ENCODE measurements at regions not wholly inside any gene's neighbourhood (a gene's known extent, or its start where the extent isn't known, plus 50 kb on each side); places are given as distances from the start of the nearest gene placed in this dataset.
"Not testable (repeated sequence)": the region's sequence is repeated elsewhere in the genome, so short reads cannot be mapped to it uniquely, and the experiment has no call there.

DNA sequence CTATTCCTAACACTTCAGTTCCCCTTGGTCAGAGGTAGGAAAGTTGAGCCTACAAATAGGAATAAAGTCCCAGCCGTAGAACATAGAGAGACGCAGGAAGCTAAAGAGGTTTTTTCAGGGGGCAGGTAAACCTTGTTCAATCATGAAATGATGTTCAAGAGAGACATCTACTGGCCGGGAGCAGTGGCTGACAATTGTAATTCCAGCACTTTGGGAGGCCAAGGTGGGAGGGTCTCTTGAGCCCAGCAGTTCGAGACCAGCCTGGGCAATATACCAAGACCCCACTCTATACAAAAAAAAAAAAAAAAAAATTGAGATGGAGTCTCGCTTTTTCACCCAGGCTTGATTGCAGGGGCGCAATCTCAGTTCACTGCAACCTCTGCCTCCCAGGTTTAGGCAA, 66.7 kb upstream of the DNAJC10 start:
- H3K18ac ChIP-seq (ENCODE audit: low read length): no peak overlapping the region
- H4K8ac ChIP-seq (ENCODE audit: low read depth, low read length): no peak overlapping the region
- no peak overlapping the region for H3K27ac ChIP-seq (ENCODE audit: low read depth, low read length)
- no peak overlapping the region for H3K9ac ChIP-seq (ENCODE audit: low read length)
- no peak overlapping the region for H2BK5ac ChIP-seq (ENCODE audit: low read length)
- H3K56ac ChIP-seq (ENCODE audit: low read length): no peak overlapping the region
- H3K4ac ChIP-seq (ENCODE audit: low read depth, low read length): no peak overlapping the region
- no peaks in the 10 kb centered on the region for H3K4me1 ChIP-seq (ENCODE audit: control insufficient read depth, low read depth, low read length)
- no peaks in the 10 kb centered on the region for H3K27me3 ChIP-seq (ENCODE audit: insufficient read depth, low read length, poor library complexity)
- H3K4me2 ChIP-seq (ENCODE audit: low read length): no peak overlapping the region
- no peak overlapping the region for H3K4me3 ChIP-seq (ENCODE audit: low read length)
- H3K79me2 ChIP-seq (ENCODE audit: control insufficient read depth, insufficient read depth, low read length): no peaks in the 10 kb centered on the region
- no peaks in the 10 kb centered on the region for H3K36me3 ChIP-seq (ENCODE audit: control insufficient read depth, insufficient read depth, low read length)
- no peak overlapping the region for H2AK5ac ChIP-seq (ENCODE audit: low read length)
- H2BK15ac ChIP-seq (replicated peaks; ENCODE audit: low read depth): no peak overlapping the region
- no peak overlapping the region for H4K5ac ChIP-seq (ENCODE audit: low read length)
- no CpG with 5 or more reads among the region's 6 CpGs for WGBS (ENCODE audit: extremely low coverage, insufficient coverage, low lambda C conversion rate)
- H2BK120ac ChIP-seq (ENCODE audit: low read depth, low read length): no peak overlapping the region
- H3K79me1 ChIP-seq (ENCODE audit: low read length): no peaks in the 10 kb centered on the region
- DNase-seq: peak; percentile 78
- H3K23ac ChIP-seq (ENCODE audit: low read length): no peak overlapping the region

DNA sequence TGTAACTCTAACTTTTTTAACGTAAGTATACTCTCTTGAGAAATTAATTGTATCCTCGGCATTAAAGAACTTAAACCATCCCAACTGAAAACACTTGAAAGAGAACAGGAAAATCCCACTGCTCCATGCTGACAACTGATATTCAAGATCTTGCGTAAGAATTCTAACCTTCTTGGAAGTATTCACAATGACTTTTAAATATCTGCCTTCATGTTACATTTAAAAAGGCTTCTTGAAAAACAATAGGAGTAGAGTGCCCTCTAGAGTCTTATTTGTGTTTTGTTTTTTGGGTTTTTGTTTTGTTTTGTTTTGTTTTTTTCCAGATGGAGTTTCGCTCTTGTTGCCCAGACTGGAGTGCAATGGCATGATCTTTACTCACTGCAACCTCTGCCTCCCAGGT, 65.4 kb upstream of the DNAJC10 start:
- Histone ChIP-seq H3K9ac (ENCODE audit: low read length) (no peak overlapping the region), H4K5ac (ENCODE audit: low read length) (no peak overlapping the region), H3K27ac (ENCODE audit: low read depth, low read length) (no peak overlapping the region), H3K27me3 (ENCODE audit: insufficient read depth, low read length, poor library complexity) (no peaks in the 10 kb centered on the region), H3K18ac (ENCODE audit: low read length) (no peak overlapping the region), H3K4ac (ENCODE audit: low read depth, low read length) (no peak overlapping the region), H3K79me1 (ENCODE audit: low read length) (no peaks in the 10 kb centered on the region), H2BK15ac (replicated peaks; ENCODE audit: low read depth) (no peak overlapping the region), H2AK5ac (ENCODE audit: low read length) (no peak overlapping the region), H2BK5ac (ENCODE audit: low read length) (no peak overlapping the region), H2BK120ac (ENCODE audit: low read depth, low read length) (no peak overlapping the region), H3K4me2 (ENCODE audit: low read length) (no peak overlapping the region), H3K56ac (ENCODE audit: low read length) (no peak overlapping the region), H3K79me2 (ENCODE audit: control insufficient read depth, insufficient read depth, low read length) (no peaks in the 10 kb centered on the region), H3K4me1 (ENCODE audit: control insufficient read depth, low read depth, low read length) (no peaks in the 10 kb centered on the region), H3K36me3 (ENCODE audit: control insufficient read depth, insufficient read depth, low read length) (no peaks in the 10 kb centered on the region), H3K23ac (ENCODE audit: low read length) (no peak overlapping the region), H3K4me3 (ENCODE audit: low read length) (no peak overlapping the region), H4K8ac (ENCODE audit: low read depth, low read length) (no peak overlapping the region)
- WGBS (ENCODE audit: extremely low coverage, insufficient coverage, low lambda C conversion rate): no CpG with 5 or more reads among the region's 4 CpGs
- peak; percentile 52 for DNase-seq

DNA sequence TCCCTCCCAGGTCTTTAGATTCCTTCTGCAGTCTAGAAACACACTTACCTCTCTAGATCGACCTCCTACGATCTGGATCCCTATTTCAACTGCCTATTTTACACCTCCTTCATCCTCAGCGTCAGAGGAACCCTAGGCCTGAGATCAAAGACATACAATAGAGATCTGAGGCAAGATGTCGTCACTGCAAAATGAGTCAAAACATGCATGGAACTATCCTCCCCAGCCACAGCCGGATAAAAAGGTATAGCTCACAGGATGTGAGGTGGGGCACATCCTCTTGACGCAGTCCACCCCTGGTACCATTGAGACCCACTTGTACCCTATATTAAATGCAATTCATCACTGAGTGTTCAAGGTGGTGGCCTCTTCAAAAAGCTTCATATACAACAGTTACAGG, 63.7 kb upstream of the DNAJC10 start:
- Histone ChIP-seq H3K36me3 (ENCODE audit: control insufficient read depth, insufficient read depth, low read length) (no peaks in the 10 kb centered on the region), H3K9ac (ENCODE audit: low read length) (no peak overlapping the region), H3K4me2 (ENCODE audit: low read length) (no peak overlapping the region), H3K27me3 (ENCODE audit: insufficient read depth, low read length, poor library complexity) (no peaks in the 10 kb centered on the region), H2AK5ac (ENCODE audit: low read length) (no peak overlapping the region), H3K4me3 (ENCODE audit: low read length) (no peak overlapping the region), H3K79me1 (ENCODE audit: low read length) (no peaks in the 10 kb centered on the region), H3K56ac (ENCODE audit: low read length) (no peak overlapping the region), H3K4me1 (ENCODE audit: control insufficient read depth, low read depth, low read length) (no peaks in the 10 kb centered on the region), H3K4ac (ENCODE audit: low read depth, low read length) (no peak overlapping the region), H3K27ac (ENCODE audit: low read depth, low read length) (no peak overlapping the region), H2BK15ac (replicated peaks; ENCODE audit: low read depth) (no peak overlapping the region), H2BK120ac (ENCODE audit: low read depth, low read length) (no peak overlapping the region), H3K23ac (ENCODE audit: low read length) (no peak overlapping the region), H3K18ac (ENCODE audit: low read length) (no peak overlapping the region), H3K79me2 (ENCODE audit: control insufficient read depth, insufficient read depth, low read length) (no peaks in the 10 kb centered on the region), H4K5ac (ENCODE audit: low read length) (no peak overlapping the region), H4K8ac (ENCODE audit: low read depth, low read length) (no peak overlapping the region), H2BK5ac (ENCODE audit: low read length) (no peak overlapping the region)
- WGBS (ENCODE audit: extremely low coverage, insufficient coverage, low lambda C conversion rate): no CpG with 5 or more reads among the region's 6 CpGs
- no peak for DNase-seq

DNA sequence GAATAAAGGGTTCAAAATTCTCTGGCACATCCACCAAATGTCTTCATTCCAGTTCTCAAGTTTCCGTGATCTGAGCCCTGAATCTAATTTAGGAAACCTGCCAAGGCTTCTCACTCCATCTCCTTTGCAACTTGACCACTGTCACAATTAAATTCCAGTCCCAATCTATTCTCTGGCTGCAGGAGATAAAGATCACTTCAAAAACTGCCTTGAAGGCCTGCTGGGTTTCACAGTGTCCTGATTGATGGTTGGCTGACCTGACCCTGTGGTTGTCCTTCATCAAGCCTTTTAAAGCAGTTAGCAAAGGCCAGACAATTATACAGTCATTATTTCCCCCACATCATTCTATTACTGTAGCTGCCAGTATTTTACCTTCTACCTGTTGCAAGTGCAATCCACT, 60.3 kb upstream of the DNAJC10 start:
- no peaks in the 10 kb centered on the region for H3K79me1 ChIP-seq (ENCODE audit: low read length)
- H3K9ac ChIP-seq (ENCODE audit: low read length): no peak overlapping the region
- H3K27me3 ChIP-seq (ENCODE audit: insufficient read depth, low read length, poor library complexity): no peaks in the 10 kb centered on the region
- no peak overlapping the region for H3K4me2 ChIP-seq (ENCODE audit: low read length)
- H3K23ac ChIP-seq (ENCODE audit: low read length): no peak overlapping the region
- no peak overlapping the region for H3K4me3 ChIP-seq (ENCODE audit: low read length)
- no peak overlapping the region for H3K27ac ChIP-seq (ENCODE audit: low read depth, low read length)
- WGBS (ENCODE audit: extremely low coverage, insufficient coverage, low lambda C conversion rate): no CpG with 5 or more reads among the region's 1 CpG
- no peak overlapping the region for H3K4ac ChIP-seq (ENCODE audit: low read depth, low read length)
- H2BK120ac ChIP-seq (ENCODE audit: low read depth, low read length): no peak overlapping the region
- H4K5ac ChIP-seq (ENCODE audit: low read length): no peak overlapping the region
- no peaks in the 10 kb centered on the region for H3K79me2 ChIP-seq (ENCODE audit: control insufficient read depth, insufficient read depth, low read length)
- H2AK5ac ChIP-seq (ENCODE audit: low read length): no peak overlapping the region
- H2BK15ac ChIP-seq (replicated peaks; ENCODE audit: low read depth): no peak overlapping the region
- H3K56ac ChIP-seq (ENCODE audit: low read length): no peak overlapping the region
- peak; percentile 26 for DNase-seq
- no peaks in the 10 kb centered on the region for H3K4me1 ChIP-seq (ENCODE audit: control insufficient read depth, low read depth, low read length)
- H4K8ac ChIP-seq (ENCODE audit: low read depth, low read length): no peak overlapping the region
- no peak overlapping the region for H3K18ac ChIP-seq (ENCODE audit: low read length)
- no peak overlapping the region for H2BK5ac ChIP-seq (ENCODE audit: low read length)
- no peaks in the 10 kb centered on the region for H3K36me3 ChIP-seq (ENCODE audit: control insufficient read depth, insufficient read depth, low read length)

DNA sequence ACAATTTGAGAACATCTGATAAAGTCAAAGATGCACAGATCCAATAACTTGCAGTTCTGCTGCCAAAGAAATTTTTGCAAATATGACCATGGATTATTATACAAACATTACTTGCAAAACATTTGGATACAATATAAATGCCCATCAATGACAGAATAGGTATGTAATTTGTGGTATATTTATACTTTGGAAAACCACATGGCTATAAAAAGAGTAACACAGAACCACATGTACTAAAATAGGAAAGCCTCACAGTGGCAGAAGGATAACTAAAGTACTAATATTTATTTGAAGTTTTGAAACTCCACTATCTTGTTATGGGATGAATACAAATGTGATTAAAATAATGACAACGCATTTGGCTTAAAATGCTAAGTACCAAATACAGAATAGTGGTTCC, 51.8 kb upstream of the DNAJC10 start:
- no peaks in the 10 kb centered on the region for H3K79me1 ChIP-seq (ENCODE audit: low read length)
- no peaks in the 10 kb centered on the region for H3K36me3 ChIP-seq (ENCODE audit: control insufficient read depth, insufficient read depth, low read length)
- no peak overlapping the region for H4K5ac ChIP-seq (ENCODE audit: low read length)
- H3K27me3 ChIP-seq (ENCODE audit: insufficient read depth, low read length, poor library complexity): no peaks in the 10 kb centered on the region
- H3K23ac ChIP-seq (ENCODE audit: low read length): no peak overlapping the region
- no peak overlapping the region for H3K4me3 ChIP-seq (ENCODE audit: low read length)
- no CpG with 5 or more reads among the region's 1 CpG for WGBS (ENCODE audit: extremely low coverage, insufficient coverage, low lambda C conversion rate)
- no peak overlapping the region for H2BK15ac ChIP-seq (replicated peaks; ENCODE audit: low read depth)
- no peak overlapping the region for H3K18ac ChIP-seq (ENCODE audit: low read length)
- H3K4ac ChIP-seq (ENCODE audit: low read depth, low read length): no peak overlapping the region
- no peak overlapping the region for H2BK5ac ChIP-seq (ENCODE audit: low read length)
- H3K4me2 ChIP-seq (ENCODE audit: low read length): no peak overlapping the region
- DNase-seq: no peak
- no peak overlapping the region for H2BK120ac ChIP-seq (ENCODE audit: low read depth, low read length)
- no peak overlapping the region for H3K9ac ChIP-seq (ENCODE audit: low read length)
- no peak overlapping the region for H4K8ac ChIP-seq (ENCODE audit: low read depth, low read length)
- no peak overlapping the region for H2AK5ac ChIP-seq (ENCODE audit: low read length)
- no peaks in the 10 kb centered on the region for H3K79me2 ChIP-seq (ENCODE audit: control insufficient read depth, insufficient read depth, low read length)
- no peak overlapping the region for H3K56ac ChIP-seq (ENCODE audit: low read length)
- H3K4me1 ChIP-seq (ENCODE audit: control insufficient read depth, low read depth, low read length): no peaks in the 10 kb centered on the region
- H3K27ac ChIP-seq (ENCODE audit: low read depth, low read length): no peak overlapping the region

DNA sequence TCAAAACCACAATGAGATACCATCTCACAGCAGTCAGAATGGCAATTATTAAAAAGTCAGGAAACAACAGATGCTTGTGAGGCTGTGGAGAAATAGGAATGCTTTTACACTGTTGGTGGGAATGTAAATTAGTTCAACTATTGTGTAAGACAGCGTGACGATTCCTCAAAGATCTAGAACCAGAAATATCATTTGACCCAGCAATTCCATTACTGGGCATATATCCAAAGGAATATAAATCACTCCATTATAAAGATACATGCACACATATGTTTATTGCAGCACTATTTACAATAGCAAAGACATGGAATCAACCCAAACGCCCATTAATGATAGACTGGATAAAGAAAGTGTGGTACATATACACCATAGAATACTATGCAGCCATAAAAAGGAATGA, 50.6 kb upstream of the DNAJC10 start:
- not testable (repeated sequence) for H3K36me3 ChIP-seq (ENCODE audit: control insufficient read depth, insufficient read depth, low read length); H3K23ac ChIP-seq (ENCODE audit: low read length); H3K27ac ChIP-seq (ENCODE audit: low read depth, low read length); H3K79me1 ChIP-seq (ENCODE audit: low read length); H2AK5ac ChIP-seq (ENCODE audit: low read length); H4K8ac ChIP-seq (ENCODE audit: low read depth, low read length); H3K9ac ChIP-seq (ENCODE audit: low read length); H3K56ac ChIP-seq (ENCODE audit: low read length); H3K4me3 ChIP-seq (ENCODE audit: low read length); H3K18ac ChIP-seq (ENCODE audit: low read length); H3K79me2 ChIP-seq (ENCODE audit: control insufficient read depth, insufficient read depth, low read length); H3K4ac ChIP-seq (ENCODE audit: low read depth, low read length); H3K4me1 ChIP-seq (ENCODE audit: control insufficient read depth, low read depth, low read length); H2BK5ac ChIP-seq (ENCODE audit: low read length); DNase-seq; H4K5ac ChIP-seq (ENCODE audit: low read length); H2BK15ac ChIP-seq (replicated peaks; ENCODE audit: low read depth); H3K4me2 ChIP-seq (ENCODE audit: low read length); H2BK120ac ChIP-seq (ENCODE audit: low read depth, low read length); H3K27me3 ChIP-seq (ENCODE audit: insufficient read depth, low read length, poor library complexity)
- whole genome bisulfite sequencing (ENCODE audit: extremely low coverage, insufficient coverage, low lambda C conversion rate): no CpG with 5 or more reads among the region's 3 CpGs
